GM18909 (cell line): ENCODE measurements at regions not wholly inside any gene's neighbourhood (a gene's known extent, or its start where the extent isn't known, plus 50 kb on each side); places are given as distances from the start of the nearest gene placed in this dataset.
"Not testable (repeated sequence)": the region's sequence is repeated elsewhere in the genome, so short reads cannot be mapped to it uniquely, and the experiment has no call there.

Experiments used
- ATAC-seq: cut with Tn5 transposase; IDR thresholded peaks from one replicate; pipeline ENCODE4 v1.9.1; 2021; ENCODE audit warnings: mild to moderate bottlenecking; ENCODE audit not compliant: unreplicated experiment, poor library complexity

DNA sequence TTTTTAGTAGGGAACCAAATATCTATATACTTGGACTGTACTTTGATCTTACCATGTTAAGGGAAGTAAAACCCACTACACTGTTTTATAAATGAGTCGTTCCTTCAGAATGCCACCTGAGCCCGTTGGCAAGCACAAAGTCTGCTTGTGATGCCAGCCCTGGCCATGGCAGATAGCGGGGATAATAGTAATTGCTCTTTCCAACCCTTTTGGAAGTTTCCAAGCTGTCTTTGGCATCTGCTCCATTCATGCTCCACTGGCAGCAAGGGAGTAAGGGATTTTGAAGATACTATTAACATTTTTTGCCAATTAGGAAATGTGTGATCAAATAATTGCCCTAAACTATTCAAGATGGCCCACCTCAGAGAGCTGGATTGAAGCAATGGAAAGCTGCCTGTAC lies 689.2 kb upstream of the SLIT2 start:
- ATAC-seq, result no peak

DNA sequence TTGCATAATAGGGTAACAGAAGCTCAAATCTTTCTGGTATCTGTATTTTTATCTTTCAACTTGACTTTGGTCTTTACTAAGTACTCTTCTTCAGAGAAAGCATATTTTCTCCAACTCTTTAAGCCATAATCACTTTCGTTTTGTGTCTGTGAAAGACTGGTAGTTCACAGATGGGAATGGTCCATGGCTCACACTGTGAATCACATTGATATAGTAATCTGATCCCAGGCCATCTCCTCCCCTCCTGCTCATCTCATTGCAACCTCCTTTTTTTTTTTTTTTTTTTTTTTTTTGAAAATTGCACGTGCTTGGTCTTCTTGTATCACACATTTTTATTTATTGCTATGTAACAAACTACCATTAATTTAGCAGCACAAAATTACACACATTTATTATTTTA lies 694.5 kb upstream of the SLIT2 start:
- ATAC-seq, result no peak

DNA sequence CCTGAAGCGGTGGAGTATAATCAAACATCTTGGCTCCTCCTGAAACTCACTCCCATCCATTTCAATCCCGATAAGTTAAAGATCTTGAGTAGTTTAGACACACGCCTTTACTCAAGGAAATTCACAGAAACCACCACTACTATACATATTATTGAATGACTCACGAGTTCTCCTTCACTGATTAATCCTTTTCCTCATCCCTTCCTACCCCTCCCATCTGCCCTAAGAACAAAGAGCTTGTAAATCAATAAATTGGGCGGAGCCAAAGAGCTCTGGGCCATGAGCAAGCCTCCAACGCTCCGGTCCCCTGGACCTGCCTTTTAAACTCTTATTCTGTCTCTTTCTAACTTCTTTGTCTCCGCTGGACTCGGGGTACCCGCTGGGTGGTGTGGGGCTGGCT lies 695.4 kb upstream of the SLIT2 start:
- not testable (repeated sequence) for ATAC-seq

DNA sequence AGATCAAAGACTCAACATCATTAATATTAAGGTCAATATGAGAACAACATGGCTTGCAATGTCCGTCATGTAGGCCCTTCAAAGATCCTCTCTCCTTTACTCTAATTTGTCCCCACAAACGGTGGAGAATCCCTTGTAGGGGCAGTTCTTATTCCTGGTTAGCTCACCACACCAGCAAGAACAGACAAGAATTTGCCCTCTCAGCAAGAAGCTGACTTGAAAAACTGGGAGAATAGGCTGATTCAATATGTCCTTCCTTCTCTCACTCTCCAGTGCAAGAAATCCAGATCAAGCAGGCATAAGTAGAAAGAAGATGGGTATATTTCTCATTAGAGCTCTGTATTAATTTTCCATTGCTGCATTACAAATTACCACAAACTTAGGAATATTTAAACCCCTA lies 704.2 kb upstream of the SLIT2 start:
- no peak for ATAC-seq

DNA sequence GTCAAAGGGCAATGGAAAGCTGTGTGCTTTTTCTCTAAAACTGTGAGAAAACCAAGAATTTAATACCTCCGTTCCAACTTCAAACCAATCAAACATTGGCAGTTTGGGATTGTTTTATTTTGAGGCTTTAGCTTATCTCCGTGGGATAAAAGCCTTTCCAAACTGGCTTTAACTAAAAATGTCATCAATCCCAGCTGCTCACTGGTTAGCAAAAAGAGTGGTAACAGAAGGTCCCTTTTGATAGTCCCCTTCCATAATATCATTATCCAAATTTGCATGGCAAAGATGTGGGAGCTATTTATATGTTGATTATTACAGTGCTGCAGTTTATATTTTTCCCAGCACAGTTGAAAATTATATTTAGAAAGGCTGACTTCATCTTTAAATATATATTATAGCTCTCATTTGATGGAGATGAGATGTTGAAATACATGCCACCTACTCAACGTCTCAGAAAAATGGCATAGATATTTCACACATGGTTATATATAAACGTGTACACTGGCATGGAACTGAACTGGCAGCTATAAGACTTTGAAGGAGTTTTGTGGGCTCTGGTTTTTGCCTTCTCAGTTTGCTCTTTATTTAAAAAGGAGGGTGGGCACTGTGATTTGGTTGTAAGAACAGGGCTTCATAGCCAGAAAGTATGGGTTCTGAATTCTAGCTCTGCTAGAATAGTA lies 707.1 kb upstream of the SLIT2 start:
- no peak for ATAC-seq

- ATAC-seq, result no peak
Measured at GRCh38 chr4:19540859-19541540, 710.7 kb upstream of the SLIT2 start.

DNA sequence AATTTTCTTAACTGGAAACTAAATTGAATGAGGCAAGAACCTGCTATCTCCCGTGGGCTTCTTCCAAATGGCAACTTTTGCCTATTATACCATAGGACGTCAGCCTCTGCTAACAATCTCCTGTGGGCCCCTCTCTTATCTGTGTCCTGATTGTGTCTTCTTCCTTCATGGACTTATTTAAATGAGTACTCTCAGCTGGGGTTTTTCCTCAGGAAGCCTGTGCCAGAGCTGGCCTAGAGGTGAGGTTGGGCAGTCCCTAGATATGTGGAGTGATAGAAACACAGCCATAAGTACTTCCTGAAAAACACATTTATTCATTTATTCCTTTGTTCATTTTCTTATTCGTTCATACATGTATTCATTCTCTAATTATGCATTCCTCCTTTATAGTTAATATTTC lies 712.5 kb upstream of the SLIT2 start:
- ATAC-seq, result no peak

DNA sequence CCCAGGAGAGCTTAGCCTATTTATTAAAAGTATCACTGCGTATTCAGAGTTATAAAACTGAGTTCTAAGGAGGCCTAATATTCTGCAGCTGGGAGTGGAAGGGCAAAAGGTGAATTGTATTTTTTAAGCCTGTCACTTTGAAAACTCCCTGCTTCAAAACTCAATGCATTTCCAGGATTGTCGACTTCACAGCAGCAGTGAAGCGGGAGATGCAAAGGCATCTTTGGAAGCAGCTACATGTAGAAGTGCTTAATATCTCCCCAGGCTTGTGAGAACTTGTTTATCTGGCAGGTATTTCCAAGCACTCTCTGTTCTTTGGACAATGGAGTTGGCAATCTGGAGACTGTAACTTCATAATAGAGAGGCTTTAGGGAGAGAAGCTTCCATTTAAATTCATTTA lies 717.5 kb upstream of the SLIT2 start:
- ATAC-seq, result no peak

DNA sequence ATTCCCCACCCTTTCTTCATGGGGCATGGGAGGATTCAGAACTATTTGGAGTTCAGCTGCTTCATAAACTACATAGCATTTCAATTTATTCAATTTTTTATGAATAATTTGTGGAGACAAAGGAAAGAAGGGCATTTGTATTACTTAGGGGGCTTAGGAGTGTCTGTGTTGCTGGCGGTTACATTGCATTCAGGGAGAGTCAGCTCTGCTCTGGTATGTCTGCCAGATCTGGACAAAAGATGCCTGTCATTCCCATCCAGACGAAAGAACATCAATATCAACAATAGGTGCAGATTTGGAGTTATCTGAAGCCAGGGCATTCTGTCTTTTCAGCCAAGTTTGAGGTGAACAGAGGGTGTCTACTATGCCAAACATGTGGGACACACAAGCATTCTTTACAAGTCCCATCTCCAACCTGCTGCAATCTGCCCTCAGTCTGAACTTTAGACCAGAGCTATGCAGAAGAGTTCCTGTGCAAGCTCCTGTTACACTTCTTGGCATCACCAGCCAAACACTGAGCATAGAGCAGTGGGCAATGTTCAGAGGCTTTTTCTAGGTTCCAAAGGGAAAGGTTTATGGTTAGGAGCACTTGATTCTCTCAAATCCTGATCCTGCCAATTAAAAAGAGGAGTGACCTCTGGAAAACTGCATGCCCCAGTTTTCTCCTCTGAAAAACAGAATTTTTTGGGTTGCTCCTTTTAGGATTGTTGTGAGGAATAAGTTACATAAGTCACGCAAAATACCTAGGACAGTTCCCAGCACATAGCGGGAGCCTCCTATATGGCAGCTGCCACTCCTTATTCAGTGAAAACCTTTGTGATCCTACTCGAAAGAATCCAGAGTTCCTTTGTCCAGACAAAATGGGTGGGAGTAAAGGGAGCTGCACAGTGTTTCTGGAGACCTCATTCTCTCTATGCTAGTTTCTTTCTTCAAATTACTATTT lies 719.5 kb upstream of the SLIT2 start:
- no peak for ATAC-seq

DNA sequence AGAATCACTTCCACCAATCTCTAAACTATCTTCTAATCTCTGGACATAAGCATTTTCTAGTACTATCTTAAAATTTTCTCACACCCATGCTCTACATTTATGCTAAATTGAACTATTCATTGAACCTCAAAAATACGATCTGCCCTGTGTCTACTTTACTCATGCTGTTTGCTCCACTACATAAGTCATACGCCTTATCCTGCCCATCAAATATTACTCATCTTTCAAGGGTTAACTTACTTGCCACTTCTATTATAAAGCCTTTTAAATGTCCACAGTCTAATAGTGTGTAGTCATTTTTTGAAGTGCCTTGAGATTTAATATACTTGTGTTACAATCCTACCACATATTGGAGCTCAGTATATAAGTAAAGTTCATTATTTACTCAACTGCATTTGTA lies 727.7 kb upstream of the SLIT2 start:
- ATAC-seq, result no peak

- ATAC-seq, result no peak
Measured at GRCh38 chr4:19522966-19523365, 728.7 kb upstream of the SLIT2 start.

- no peak for ATAC-seq
Measured at GRCh38 chr4:19520939-19521520, 730.7 kb upstream of the SLIT2 start.

DNA sequence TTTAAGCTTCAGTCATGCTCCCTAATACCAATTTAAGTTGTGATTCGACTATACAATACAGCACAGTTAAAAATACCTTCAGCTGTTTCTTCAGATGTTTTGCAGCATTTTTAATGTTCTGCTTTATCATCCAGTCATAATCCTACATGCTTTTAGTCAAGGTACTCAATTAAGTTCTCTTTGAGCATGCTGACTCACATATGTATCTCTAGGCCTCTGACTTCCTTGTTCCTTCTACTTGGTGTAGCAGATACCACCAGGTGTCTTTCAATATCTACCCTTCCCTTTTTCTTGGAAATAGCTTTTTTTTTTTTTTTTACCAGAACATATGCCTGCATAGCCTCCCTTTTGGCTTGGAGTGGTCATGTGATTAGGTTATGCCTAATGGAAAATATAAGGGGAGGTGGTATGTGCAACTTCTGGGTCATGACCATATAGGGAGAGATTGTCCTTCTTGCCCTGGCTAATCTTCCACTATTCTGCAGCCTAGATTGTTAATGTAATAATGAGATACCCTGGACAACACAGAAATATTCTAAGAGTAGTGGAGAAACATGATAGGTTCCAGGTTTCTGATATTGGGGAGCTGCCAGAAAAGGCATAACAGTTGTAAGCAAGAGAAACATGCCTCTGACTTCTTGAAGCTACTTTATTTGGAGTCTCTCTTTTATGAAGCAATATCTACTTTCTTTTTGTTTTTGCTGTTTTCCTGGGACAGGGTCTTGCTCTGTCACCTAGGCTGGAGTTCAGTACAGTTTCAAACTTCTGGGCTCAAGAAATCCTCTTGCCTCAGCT lies 737.2 kb upstream of the SLIT2 start:
- no peak for ATAC-seq

GRCh38 chr4:19512086-19512485 lies 739.6 kb upstream of the SLIT2 start:
- no peak for ATAC-seq

DNA sequence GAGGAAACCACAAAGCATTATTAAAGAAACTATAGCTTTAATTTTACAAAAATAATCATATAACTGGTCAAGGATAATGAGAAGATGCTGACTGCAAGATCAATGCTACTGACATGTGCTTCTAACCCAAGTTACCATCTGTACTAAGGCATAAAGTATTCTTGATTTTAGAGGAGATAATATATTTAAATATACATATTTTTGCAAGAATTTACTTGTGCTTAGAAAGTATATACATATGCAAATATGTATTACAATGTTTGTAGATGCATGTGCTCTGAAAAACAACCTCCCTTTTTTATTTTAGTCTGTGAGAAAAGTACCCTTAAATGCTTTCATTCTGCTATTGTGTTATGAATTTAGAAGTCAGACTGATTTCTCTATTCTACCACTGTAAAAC lies 740.7 kb upstream of the SLIT2 start:
- no peak for ATAC-seq

DNA sequence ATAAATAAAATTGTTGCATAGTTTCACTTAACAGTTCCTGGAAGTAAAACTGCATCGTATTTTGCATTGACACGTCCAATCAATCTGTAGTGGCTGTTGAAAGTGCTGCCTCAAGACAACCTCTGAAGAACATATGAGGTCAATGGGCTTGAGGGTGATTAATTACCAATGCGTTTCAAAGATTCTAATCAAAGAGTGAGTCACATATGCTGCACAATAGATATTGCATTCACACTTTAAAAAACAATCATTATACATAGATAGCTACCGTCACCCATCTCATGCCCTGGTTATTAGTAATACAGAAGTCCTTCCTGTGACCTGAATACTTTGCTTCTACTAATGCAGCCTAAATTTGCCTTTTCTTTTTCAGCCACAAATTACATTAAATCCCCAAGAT lies 743.3 kb upstream of the SLIT2 start:
- ATAC-seq, result no peak

DNA sequence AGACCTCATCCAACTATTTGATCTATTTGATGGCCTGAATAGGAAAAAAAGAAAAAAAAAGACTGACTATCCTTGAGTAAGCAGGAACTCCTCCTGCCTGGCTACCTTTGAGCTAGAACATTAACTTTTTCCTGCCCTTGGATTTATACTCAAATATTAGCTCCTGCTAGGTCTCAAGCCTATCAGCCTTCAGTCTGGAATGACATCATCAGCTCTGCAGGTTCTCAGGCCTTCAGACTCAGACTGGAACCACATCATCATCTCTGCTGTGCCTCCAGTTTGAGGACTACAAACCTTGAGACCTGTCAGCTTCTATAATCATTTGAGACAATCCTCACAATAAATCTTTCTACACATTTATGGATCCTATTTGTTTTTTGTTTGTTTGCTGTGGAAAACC lies 754.0 kb upstream of the SLIT2 start:
- ATAC-seq, result no peak

DNA sequence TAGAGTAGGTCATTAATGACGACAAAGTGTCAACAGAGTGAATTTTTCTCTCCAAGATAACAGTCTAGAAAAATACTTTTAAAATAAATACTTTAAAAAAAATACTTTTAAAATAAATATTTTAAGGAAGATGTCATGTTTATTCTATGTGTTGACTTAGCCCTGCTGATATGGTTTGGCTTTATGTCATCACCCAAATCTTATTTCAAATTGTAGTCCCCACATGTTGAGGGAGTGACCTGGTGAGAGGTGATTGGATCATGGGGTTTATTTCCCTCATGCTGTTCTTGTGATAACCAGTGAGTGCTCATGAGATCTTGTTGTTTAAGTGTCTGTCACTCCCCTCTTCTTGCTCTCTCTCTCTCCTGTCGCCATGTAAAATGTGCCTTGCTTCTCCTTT lies 754.9 kb upstream of the SLIT2 start:
- no peak for ATAC-seq

GRCh38 chr4:19494961-19495360 lies 756.7 kb upstream of the SLIT2 start:
- ATAC-seq, result no peak

- no peak for ATAC-seq
Measured at GRCh38 chr4:19492606-19493005, 759.1 kb upstream of the SLIT2 start.
